SKM-1 treated with dmso at 0.1 percent for 144 hours (cell line): ENCODE measurements at regions not wholly inside any gene's neighbourhood (a gene's known extent, or its start where the extent isn't known, plus 50 kb on each side); places are given as distances from the start of the nearest gene placed in this dataset.
"Not testable (repeated sequence)": the region's sequence is repeated elsewhere in the genome, so short reads cannot be mapped to it uniquely, and the experiment has no call there.

Source experiments
- DNase-seq: peaks from one replicate; lab custom pipeline; 2025; ENCODE audit not compliant: unreplicated experiment; lab: John Stamatoyannopoulos, UW

DNA sequence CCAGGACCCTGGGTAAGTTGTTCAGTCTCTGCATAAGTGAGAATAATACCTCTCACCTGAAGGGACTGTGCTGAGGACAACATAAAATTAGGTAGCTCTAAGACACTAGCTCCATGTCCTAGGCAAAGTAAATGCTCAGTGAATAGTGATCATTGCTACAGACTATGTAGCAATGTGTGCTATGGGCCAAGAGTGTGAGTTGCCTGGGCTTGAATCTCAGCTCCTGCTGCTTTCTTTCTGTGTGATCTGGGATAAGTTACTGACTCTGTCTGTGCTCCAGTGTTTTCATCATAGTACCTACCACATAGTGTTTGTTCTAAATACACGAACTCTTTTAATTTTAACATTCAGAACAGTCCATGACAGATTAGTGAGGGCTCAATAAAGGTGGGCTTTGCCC, 81.1 kb upstream of the MFGE8 start:
- no peak for DNase-seq

DNA sequence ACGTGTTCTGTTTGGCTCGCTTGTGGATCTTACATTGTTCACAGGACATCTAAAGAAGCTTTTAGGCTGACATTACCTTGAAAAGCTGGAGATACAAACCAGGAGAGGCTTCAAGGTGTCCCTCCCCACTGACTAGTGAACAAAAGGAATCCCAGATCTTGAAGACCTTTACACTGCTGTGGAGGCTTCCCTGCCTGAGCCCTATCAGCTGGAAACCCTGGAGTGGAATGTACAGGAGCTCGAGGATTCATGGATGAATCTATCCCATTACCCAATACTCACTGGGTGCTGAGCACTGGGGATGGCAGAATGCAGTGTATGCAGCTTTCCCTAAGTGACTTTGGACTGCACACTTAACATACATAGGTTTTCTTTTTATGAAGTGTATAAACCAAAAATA, 82.3 kb upstream of the MFGE8 start:
- DNase-seq, result no peak

DNA sequence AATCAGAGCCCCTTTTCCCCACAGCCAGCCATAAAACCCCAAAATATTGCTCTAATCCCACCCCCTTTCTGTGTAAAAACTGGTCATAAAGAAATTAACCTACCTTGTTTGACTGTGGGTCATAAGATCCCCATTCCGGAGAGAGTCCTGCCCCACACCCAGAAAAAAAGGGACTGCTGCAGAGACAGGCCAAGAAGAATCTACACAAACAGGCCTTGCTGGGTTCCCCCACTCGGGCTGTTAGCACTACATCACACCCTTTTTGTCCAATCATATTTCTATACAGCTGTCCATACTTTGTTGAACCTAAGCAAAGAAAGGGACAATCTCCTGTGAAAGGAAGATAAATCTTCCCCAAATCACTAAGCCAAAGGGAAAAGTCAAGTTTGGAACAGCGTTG, 84.4 kb upstream of the MFGE8 start:
- DNase-seq, result no peak

DNA sequence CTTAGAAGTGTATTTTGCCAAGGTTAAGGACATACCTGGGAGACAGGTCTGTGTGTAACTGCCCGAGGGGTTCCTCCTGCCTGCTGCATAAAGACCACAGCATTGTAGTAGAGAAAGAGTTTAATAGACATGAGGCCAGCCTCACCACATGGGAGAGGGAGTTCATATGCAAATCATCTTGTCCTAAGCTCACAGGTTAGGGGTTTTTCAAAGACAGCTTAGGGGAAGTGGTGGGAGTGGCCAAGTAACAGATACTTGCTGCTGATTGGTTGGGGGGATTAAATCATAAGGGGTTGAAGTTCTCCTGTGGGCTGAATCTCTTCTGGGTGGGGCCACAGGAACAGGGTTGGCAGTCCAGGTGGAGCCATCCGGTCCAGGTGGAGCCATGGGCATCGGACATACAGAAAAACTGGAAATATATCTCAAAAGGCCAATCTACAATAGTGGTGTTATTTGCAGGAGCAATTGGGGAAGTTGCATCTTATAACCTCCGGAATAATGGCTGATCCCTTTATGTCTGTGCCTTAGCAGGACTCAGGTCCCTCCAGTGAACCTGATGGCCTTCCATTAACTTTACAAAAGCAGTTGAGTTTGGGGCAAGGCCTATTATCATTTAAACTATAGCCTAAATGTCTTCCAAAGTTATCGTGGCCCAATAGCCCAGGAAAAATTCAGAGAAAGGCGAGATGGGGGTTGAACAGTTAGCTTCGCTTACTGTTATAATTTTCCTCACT, 86.0 kb upstream of the MFGE8 start:
- DNase-seq, result no peak

DNA sequence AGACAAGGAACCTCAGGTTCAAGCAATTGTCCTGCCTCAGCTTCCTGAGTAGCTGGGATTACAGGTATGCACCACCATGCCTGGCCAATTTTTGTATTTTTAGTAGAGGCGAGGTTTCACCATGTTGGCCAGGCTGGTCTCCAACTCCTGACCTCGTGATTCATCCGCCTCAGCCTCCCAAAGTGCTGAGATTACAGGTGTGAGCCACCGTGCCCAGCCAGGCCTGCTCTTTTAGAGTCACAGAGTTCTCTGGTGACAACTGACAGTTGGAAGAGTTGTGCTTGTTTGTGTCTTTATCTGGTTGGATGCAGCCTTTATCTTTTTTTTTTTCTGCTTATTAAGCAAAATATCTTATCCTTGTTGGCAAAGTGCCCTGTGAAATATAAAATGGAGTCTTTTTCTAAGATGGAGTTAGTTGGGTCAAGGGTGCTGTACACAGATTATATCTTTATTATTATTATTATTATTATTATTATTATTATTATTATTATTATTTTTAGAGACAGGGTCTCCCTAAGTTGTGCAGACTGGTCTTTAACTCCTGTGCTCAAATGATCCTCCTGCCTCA, 86.5 kb upstream of the ABHD2 start:
- not testable (repeated sequence) for DNase-seq

DNA sequence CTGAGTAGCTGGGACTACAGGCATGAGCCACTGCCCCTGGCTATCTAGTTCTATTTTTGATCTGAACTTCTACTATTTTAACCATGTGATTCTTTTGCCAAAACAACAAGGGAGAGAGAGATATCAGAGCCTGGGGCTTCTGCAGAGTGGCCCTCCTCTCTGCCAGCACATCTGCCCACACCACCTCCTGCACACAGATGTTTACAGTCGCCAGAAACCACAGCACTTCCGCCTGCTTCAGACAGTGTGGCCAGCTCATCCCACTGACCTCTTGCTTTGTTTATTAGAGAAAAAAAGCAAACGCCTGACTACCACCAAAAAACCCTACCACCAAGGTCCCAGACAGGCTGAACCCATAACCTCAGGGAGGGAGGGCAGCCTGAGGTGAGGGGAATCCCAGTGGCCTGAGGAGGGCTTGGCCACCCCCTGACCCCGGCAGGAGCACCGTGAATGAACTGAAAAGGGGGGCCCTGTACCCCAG, 85.9 kb upstream of the ABHD2 start:
- peak; percentile 2 for DNase-seq

DNA sequence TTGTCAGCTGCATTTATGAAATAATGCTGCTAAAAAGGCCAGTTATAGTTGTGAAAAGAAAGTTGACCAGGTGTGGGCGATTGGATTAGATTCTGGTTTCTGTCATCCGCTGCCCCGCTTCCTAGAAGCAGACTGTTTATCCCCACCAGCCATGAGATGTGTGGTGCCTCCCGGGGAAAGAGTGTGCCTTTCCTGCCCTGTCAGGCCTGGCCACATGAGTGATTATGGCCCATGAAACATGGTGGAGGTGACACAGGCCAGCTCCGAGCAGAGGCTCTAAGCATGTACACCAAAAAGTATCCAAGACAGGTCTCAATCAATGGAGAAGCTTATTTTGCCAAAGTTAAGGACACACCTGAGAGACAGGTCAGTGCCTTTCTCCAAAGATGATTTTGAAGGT, 85.4 kb upstream of the ABHD2 start:
- DNase-seq, result no peak

DNA sequence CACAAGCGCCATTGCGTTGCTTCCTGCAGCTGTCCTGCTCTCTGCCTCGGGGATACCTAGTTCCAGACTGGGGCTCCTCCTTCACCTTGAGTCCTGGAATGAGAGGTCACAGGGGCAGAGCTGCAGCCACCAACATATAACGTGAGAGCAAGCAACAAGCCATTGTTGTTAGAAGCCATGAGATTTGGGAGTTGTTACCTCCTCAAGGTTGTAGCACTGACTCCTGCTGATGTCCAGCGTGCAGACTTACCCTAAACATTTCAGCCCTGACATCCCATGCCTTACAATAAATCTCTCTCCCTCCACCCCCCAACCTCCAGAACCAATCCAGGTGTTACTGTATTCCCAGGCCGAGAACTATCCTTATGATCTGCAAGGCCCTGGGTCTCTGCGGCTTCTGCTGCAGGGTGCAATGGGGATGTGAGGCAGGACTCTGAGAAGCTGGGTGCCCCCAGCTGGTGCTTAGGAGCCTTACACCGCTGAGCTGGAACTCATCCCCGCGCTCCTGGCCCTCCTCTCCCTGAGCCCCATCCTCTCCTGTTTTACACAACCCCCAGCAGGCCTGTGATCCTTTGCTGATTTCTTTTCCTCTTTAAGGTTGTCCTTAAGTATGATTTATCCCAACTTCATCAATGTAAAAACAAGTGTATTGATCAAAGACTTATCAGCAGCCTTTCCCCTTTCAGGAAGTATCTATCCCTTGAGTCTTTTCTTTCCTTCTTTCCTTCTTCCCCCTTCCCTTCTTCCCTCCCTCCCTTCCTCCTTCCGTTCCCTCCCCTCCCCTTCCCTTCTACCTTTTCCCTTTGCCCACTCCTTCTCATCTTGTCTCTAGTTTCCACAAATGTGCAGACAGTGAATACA, 84.2 kb upstream of the ABHD2 start:
- DNase-seq, result no peak

DNA sequence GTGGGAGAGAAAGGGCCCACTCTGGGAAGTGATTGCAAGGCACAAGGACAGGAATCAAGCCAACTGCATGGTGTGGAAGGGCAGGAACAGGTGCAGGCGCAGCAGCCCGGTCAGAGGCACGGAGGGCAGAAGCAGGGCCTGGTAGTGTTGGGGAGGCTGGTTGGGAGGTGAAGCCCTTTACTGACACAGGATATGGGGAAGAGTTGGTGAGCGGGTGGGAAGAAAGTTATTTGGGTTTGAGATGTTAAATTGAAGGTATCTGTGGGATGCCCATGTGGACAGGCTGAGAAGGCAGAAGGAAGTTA, 83.6 kb upstream of the ABHD2 start:
- DNase-seq, result no peak

DNA sequence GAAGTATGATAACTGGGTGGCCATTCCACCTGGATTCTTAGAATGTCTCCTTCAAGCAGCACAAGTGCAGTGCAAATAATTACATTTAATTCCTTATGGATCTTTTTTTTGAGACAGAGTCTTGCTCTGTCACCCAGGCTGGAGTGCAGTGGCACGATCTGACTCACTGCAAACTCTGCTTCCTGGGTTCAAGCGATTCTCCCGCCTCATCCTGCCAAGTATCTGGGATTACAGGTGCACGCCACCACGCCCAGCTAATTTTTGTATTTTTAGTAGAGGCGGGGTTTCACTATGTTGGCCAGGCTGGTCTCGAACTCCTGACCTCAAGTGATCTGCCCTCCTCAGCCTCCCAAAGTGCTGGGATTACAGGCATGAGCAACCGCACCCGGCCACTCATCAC, 80.7 kb upstream of the ABHD2 start:
- DNase-seq, result not testable (repeated sequence)

DNA sequence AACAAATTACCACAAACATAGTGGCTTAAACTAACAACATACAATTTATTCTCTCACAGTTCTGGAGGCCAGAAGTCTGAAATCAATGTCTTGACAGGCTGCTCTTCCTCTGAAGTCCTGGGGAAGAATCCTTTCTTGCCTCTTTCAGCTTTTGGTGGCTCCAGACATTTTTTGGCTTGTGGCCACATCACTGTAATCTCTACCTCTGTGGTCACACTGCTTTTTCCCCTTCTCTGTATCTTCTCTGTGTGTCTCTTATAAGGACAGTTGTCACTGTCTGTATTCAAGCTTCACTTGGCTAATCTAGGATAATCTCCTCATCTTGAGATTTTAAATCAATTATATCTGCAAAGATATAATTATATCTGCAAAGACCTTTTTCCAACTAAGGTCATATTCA, 80.3 kb upstream of the ABHD2 start:
- no peak for DNase-seq

DNA sequence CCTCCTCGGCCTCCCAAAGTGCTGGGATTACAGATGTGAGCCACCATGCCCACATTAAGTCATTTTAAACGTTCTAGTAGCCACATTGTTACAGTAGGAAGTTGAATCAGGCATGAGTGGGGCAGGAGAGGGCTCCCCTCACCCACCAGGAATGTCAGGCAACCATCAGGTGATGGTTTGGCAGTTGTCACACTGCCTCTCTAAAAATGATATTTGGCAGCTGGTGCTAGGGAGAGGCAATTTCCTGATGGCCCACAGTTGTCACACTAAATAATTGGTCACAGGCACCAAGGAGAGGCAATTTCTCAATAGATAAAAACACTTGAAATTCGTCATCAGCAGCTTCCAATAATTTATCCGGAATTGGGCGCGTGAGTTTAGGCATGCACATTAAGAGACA, 79.2 kb upstream of the ABHD2 start:
- DNase-seq, result no peak

DNA sequence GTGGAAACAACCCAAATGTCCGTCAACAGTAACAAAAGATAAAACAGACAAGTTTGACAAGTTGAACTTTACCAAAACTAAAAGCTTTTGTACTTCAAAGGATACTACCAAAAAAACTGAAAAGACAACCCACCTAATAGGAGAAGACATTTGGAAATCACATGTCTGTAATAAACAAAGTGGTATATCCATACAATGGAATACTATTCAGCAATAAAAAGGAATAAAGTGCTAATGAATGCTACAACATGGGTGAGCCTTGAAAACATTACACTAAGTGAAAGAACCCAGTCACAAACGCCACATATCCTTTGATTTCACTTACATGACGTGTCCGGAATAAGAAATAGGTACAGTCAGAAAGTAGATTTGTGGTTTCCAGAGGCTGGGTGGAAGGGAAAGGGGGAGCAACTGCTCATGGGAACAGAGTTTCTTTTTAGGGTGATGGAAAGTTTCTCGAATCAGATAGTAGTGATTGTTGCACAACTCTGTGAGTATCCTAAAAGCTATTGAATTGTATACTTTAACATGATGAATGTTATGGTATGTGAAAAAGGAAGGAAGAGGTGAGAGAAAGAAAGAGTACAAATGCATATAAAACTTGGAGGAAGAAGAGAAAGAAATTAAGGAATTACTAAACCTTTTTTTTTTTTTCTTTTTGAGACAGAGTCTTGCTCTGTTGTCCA, 72.7 kb upstream of the ABHD2 start:
- DNase-seq, result no peak

DNA sequence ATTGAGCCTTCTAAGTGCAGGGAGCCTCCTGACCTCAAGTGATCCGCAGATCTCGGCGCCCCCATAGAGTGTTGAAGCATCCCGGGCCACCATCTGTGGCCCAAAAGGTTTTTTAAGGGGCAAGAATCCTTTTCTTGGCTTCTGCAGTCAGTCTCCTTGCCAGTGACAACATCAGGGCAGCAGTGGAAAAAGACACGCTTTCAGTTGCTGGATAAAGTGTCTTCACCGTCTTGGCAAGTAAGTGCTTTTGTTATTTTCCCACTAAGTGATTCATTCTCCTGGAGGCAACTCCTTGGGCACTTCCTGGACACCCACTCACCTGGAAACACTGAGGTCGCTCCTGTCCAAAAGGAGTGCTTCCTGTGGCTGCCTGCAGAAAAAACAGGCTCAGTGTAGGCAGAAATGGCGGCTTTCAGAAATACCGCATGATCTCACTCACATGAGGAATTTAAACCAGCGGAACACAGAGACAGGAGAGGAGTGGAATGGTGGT, 71.7 kb upstream of the ABHD2 start:
- DNase-seq, result no peak

DNA sequence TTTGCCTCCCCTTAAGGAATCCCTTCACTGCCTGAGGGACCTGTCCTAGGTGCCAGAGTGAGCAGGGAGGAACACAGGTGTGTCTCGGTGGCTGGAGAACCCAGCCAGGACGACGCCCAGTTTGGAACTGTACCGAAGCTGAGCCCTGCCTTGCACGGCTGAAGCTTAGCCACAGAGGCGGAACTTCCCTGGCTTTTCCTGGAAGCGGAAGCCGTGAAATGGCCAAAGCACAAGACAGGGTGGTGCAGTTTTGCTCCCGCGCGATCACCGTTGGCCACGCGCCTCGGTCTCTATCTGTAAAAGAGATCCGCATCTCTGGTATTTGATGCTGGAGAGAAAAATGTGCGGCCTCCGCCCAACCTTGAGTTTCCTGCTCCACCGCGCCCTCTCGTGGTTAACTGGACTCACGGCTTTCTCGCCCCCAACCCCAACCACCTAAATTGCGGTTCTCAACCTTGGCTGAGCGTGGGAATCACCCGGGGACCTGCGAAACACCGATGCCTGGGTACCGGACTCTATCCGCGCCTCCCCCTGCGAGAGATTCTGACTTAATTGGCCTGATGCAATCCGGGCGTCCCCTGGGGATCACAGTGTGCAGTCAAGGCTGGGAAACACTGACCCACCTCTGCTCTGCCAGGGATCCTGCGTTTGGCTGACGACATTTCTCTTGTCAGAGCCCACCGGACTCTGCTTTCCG, 70.7 kb upstream of the ABHD2 start:
- DNase-seq, result peak; percentile 67

DNA sequence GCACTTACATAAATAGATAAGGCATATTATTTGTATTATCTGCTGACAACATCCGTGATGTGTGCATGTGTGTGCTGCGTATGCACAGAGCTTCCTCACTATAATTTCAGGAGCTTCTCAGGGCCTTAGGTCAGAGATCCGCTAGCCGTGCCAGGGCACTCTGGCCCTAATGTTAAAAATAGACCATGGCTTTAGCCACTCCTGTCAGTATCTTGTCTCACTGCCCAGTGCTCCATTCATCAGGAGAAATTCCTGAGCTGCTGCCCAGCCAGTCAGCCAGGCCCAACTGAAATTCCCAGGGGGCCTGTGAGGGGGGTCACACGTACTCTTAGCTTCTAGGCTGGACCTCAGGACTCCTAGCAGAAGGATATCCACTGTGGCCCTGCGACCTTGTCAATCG, 70.0 kb upstream of the ABHD2 start:
- no peak for DNase-seq

DNA sequence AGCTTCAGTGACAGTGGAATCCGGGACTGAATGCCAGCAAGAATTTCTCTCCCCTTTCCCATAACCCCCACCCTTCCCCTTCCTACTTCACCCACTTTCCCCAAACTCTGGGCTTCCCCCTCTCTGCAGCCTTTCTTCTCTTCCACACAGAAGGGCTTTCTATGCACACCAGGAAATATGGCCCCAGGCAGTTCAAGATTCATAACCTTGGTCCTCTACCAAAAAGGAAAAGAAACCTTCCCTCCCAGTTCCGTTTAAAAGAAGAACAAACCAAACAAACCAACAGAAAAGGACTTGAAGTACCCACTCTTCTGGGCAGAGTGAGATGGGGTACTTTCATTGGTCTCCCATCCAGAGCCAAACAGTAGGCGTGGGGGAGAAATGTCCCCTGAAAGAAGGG, 68.8 kb upstream of the ABHD2 start:
- no peak for DNase-seq

DNA sequence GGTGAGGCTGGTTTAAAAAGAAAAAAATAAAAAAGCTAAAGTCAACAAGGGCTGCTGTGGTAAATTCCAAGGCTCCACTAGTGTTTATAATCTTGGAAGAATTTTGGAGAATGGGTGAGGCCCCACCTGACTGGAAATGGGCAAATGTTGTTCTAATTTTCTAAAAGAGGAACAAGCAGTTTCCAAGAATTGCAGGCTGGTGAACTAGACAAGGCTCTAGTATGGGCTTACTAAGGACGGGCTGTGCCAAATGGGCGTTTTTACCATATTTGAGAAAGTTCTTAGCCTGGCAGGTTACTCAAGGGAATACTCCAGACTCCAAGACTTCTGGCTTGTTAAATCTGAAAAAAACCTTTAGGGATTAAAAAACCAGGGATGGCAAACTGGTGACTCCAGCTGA, 67.0 kb upstream of the ABHD2 start:
- no peak for DNase-seq

DNA sequence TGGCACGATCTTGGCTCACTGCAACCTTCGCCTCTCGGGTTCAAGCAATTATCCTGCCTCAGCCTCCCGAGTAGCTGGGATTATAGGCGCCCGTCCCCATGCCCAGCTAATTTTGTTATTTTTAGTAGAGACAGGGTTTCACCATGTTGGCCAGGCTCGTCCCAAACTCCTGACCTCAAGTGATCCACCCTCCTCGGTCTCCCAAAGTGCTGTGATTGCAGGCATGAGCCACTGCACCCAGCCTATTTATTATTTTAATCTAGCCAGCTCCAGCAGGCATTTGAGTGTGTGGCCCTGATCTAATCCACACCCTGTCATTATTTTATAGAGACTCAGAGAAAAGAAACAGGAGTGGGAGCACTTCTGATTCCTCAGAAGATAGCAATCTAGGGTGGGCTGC, 66.4 kb upstream of the ABHD2 start:
- not testable (repeated sequence) for DNase-seq

DNA sequence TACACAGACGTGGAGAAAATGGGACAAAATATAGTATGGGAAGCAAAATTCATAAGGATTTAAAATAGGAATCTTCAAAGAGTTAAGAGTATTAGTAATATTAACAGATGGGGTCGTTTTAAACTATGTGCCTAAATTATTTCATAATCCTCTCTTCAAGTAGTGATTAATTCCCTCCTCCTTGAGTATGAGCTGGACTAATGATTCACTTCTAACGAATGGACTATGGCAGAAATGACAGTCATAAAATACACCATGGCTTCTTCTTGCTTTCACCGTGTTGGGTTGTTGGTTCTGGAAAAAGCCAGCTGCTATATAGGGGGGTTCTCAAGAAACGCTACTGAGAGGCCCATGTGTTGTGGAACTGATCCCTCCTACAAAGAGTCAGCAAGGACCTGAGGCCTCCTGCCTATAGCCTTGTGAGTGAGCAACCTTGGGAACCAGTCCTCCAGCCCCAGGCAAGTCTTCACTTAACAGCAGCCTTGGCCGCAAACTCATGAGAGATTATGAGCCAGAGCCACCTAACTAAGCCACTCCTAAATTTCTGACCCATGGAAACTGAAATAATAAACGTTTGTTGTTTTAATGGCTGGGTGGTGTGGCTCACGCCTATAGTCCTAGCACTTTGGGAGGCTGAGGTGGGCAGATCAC, 64.8 kb upstream of the ABHD2 start:
- no peak for DNase-seq
